Right lobe of liver (tissue), 4 donors: ENCODE measurements at regions not wholly inside any gene's neighbourhood (a gene's known extent, or its start where the extent isn't known, plus 50 kb on each side); places are given as distances from the start of the nearest gene placed in this dataset.

Experiments used
- POLR2A ChIP-seq: fragments of 450-650 bp; IDR thresholded peaks from one replicate; pipeline ENCODE4 v1.6.1; 2017; ENCODE audit warnings: antibody characterized with exemption, mild to moderate bottlenecking
- TF ChIP-seq, protein P1 (sequence below), 4 donors: fragments of 200-600 bp in 3 of 4; fragments of 450-650 bp in 1 of 4; IDR thresholded peaks; one replicate each; pipeline versions ENCODE4 v1.5.1 to v1.8.0; 2016 to 2022; ENCODE audit warnings: antibody characterized with exemption in 4 of 4, mild to moderate bottlenecking in 2 of 4
- donor health status: DM: no; HTN: no; CAD: no.
- donor health status: DM: no; HTN: no; CAD: no.
- donor health status: DM: no; HTN: yes; CAD: no.

- TF ChIP-seq, protein P1, sequence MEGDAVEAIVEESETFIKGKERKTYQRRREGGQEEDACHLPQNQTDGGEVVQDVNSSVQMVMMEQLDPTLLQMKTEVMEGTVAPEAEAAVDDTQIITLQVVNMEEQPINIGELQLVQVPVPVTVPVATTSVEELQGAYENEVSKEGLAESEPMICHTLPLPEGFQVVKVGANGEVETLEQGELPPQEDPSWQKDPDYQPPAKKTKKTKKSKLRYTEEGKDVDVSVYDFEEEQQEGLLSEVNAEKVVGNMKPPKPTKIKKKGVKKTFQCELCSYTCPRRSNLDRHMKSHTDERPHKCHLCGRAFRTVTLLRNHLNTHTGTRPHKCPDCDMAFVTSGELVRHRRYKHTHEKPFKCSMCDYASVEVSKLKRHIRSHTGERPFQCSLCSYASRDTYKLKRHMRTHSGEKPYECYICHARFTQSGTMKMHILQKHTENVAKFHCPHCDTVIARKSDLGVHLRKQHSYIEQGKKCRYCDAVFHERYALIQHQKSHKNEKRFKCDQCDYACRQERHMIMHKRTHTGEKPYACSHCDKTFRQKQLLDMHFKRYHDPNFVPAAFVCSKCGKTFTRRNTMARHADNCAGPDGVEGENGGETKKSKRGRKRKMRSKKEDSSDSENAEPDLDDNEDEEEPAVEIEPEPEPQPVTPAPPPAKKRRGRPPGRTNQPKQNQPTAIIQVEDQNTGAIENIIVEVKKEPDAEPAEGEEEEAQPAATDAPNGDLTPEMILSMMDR (IDR thresholded peaks at IDR 0.05), result no peak
- TF ChIP-seq POLR2A, result no peak
Observed at GRCh38 chr9:87109231-87109631, 161.9 kb upstream of the GAS1 start.
